ENCODE measurements at regions not wholly inside any gene's neighbourhood (a gene's known extent, or its start where the extent isn't known, plus 50 kb on each side); places are given as distances from the start of the nearest gene placed in this dataset.
"Not testable (repeated sequence)": the region's sequence is repeated elsewhere in the genome, so short reads cannot be mapped to it uniquely, and the experiment has no call there.

GRCh38 chr14:80300351-80300750 is 89.0 kb upstream of the DIO2 start:
- no peak overlapping the region for H3K4me2 ChIP-seq (ENCODE audit: low read length)
- H3K36me3 ChIP-seq (ENCODE audit: insufficient read depth, low read length) = no peaks in the 10 kb centered on the region
- H3K9me3 ChIP-seq (ENCODE audit: low read length) = no peaks in the 10 kb centered on the region
- no peak for DNase-seq (ENCODE audit: low spot score)
- TF ChIP-seq EZH2phosphoT487 (IDR thresholded peaks at IDR 0.05; ENCODE audit: borderline replicate concordance, low read depth, low read length) = no peak
- TF ChIP-seq, protein P1, sequence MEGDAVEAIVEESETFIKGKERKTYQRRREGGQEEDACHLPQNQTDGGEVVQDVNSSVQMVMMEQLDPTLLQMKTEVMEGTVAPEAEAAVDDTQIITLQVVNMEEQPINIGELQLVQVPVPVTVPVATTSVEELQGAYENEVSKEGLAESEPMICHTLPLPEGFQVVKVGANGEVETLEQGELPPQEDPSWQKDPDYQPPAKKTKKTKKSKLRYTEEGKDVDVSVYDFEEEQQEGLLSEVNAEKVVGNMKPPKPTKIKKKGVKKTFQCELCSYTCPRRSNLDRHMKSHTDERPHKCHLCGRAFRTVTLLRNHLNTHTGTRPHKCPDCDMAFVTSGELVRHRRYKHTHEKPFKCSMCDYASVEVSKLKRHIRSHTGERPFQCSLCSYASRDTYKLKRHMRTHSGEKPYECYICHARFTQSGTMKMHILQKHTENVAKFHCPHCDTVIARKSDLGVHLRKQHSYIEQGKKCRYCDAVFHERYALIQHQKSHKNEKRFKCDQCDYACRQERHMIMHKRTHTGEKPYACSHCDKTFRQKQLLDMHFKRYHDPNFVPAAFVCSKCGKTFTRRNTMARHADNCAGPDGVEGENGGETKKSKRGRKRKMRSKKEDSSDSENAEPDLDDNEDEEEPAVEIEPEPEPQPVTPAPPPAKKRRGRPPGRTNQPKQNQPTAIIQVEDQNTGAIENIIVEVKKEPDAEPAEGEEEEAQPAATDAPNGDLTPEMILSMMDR (conservative IDR thresholded peaks at IDR 0.05; ENCODE audit: low read length) = no peak
- no peaks in the 10 kb centered on the region for H3K4me1 ChIP-seq (ENCODE audit: insufficient read depth, low read length, poor library complexity, severe bottlenecking)
- no peaks in the 10 kb centered on the region for H3K9me2 ChIP-seq (ENCODE audit: insufficient read depth, low read length)
- BruUV-seq (replicated peaks) = no TSS peak
- H3K27ac ChIP-seq (ENCODE audit: low read depth, low read length, poor library complexity, severe bottlenecking) = no peak overlapping the region
- POLR2A ChIA-PET = no interaction called here
- intact Hi-C loops (cut with micrococcal nuclease; ENCODE audit: unreplicated experiment) = no loop called here
- CTCF ChIA-PET (ENCODE audit: unreplicated experiment) = no interaction called here
- no peak overlapping the region for H3K4me3 ChIP-seq (ENCODE audit: low read depth, low read length, poor library complexity, severe bottlenecking)
- H4K20me1 ChIP-seq (ENCODE audit: insufficient read depth, low read length) = no peaks in the 10 kb centered on the region
- no peaks in the 10 kb centered on the region for H3K79me2 ChIP-seq (ENCODE audit: insufficient read depth, low read depth, low read length)
- no peak overlapping the region for H2AFZ ChIP-seq (ENCODE audit: low read length)

- Histone ChIP-seq H3K9me3 (ENCODE audit: low read length) (no peaks in the 10 kb centered on the region), H3K9me2 (ENCODE audit: insufficient read depth, low read length) (no peaks in the 10 kb centered on the region), H3K4me3 (ENCODE audit: low read depth, low read length, poor library complexity, severe bottlenecking) (no peak overlapping the region), H3K27ac (ENCODE audit: low read depth, low read length, poor library complexity, severe bottlenecking) (no peak overlapping the region), H4K20me1 (ENCODE audit: insufficient read depth, low read length) (no peaks in the 10 kb centered on the region), H3K79me2 (ENCODE audit: insufficient read depth, low read depth, low read length) (no peaks in the 10 kb centered on the region), H2AFZ (ENCODE audit: low read length) (no peak overlapping the region), H3K36me3 (ENCODE audit: insufficient read depth, low read length) (no peaks in the 10 kb centered on the region), H3K4me2 (ENCODE audit: low read length) (no peak overlapping the region), H3K4me1 (ENCODE audit: insufficient read depth, low read length, poor library complexity, severe bottlenecking) (no peaks in the 10 kb centered on the region)
- POLR2A ChIA-PET = interaction anchor here (0.7 kb wide), 1 partner anchor 834 kb away, joined by 3 read pairs; no protein-coding TSS in a partner anchor
- TF ChIP-seq EZH2phosphoT487 (IDR thresholded peaks at IDR 0.05; ENCODE audit: borderline replicate concordance, low read depth, low read length) = no peak
- TF ChIP-seq, protein P1 (conservative IDR thresholded peaks at IDR 0.05; ENCODE audit: low read length) = no peak
- BruUV-seq (replicated peaks) = no TSS peak
- no peak for DNase-seq (ENCODE audit: low spot score)
- CTCF ChIA-PET (ENCODE audit: unreplicated experiment) = no interaction called here
- intact Hi-C loops (cut with micrococcal nuclease; ENCODE audit: unreplicated experiment) = no loop called here
Observed at GRCh38 chr14:80298491-80299017, 87.2 kb upstream of the DIO2 start.

- H3K27ac ChIP-seq (ENCODE audit: low read depth, low read length, poor library complexity, severe bottlenecking) = no peak overlapping the region
- no peaks in the 10 kb centered on the region for H3K9me3 ChIP-seq (ENCODE audit: low read length)
- TF ChIP-seq, protein P1 (conservative IDR thresholded peaks at IDR 0.05; ENCODE audit: low read length) = no peak
- no peak for TF ChIP-seq EZH2phosphoT487 (IDR thresholded peaks at IDR 0.05; ENCODE audit: borderline replicate concordance, low read depth, low read length)
- BruUV-seq (replicated peaks) = no TSS peak
- no peaks in the 10 kb centered on the region for H3K4me1 ChIP-seq (ENCODE audit: insufficient read depth, low read length, poor library complexity, severe bottlenecking)
- H2AFZ ChIP-seq (ENCODE audit: low read length) = no peak overlapping the region
- intact Hi-C loops (cut with micrococcal nuclease; ENCODE audit: unreplicated experiment) = no loop called here
- no peaks in the 10 kb centered on the region for H4K20me1 ChIP-seq (ENCODE audit: insufficient read depth, low read length)
- no peaks in the 10 kb centered on the region for H3K36me3 ChIP-seq (ENCODE audit: insufficient read depth, low read length)
- no peak overlapping the region for H3K4me2 ChIP-seq (ENCODE audit: low read length)
- POLR2A ChIA-PET = interaction anchor here (0.7 to 0.9 kb wide), 2 partner anchors 10 to 96 kb away, joined by 3 read pairs; no protein-coding TSS in a partner anchor
- no peak overlapping the region for H3K4me3 ChIP-seq (ENCODE audit: low read depth, low read length, poor library complexity, severe bottlenecking)
- H3K79me2 ChIP-seq (ENCODE audit: insufficient read depth, low read depth, low read length) = no peaks in the 10 kb centered on the region
- no peak for DNase-seq (ENCODE audit: low spot score)
- CTCF ChIA-PET (ENCODE audit: unreplicated experiment) = no interaction called here
- H3K9me2 ChIP-seq (ENCODE audit: insufficient read depth, low read length) = no peaks in the 10 kb centered on the region
Observed at GRCh38 chr14:80291101-80291500, 79.8 kb upstream of the DIO2 start.

- DNase-seq (ENCODE audit: low spot score); CTCF ChIA-PET (ENCODE audit: unreplicated experiment); intact Hi-C loops (cut with micrococcal nuclease; ENCODE audit: unreplicated experiment); H3K79me2 ChIP-seq (ENCODE audit: insufficient read depth, low read depth, low read length); H3K4me2 ChIP-seq (ENCODE audit: low read length); H4K20me1 ChIP-seq (ENCODE audit: insufficient read depth, low read length); H3K4me3 ChIP-seq (ENCODE audit: low read depth, low read length, poor library complexity, severe bottlenecking); H3K9me2 ChIP-seq (ENCODE audit: insufficient read depth, low read length); H3K9me3 ChIP-seq (ENCODE audit: low read length); H3K4me1 ChIP-seq (ENCODE audit: insufficient read depth, low read length, poor library complexity, severe bottlenecking); H3K36me3 ChIP-seq (ENCODE audit: insufficient read depth, low read length); BruUV-seq (replicated peaks); H2AFZ ChIP-seq (ENCODE audit: low read length); POLR2A ChIA-PET; H3K27ac ChIP-seq (ENCODE audit: low read depth, low read length, poor library complexity, severe bottlenecking): not testable (repeated sequence)
Observed at GRCh38 chr14:80286744-80287143, 75.4 kb upstream of the DIO2 start.
